ENCODE measurements at regions not wholly inside any gene's neighbourhood (a gene's known extent, or its start where the extent isn't known, plus 50 kb on each side); places are given as distances from the start of the nearest gene placed in this dataset.
"Not testable (repeated sequence)": the region's sequence is repeated elsewhere in the genome, so short reads cannot be mapped to it uniquely, and the experiment has no call there.

GRCh38 chr12:131408484-131408883, 302.4 kb upstream of the SFSWAP start:
- DNase-seq (ENCODE audit: low read depth in 2 of 2) = no peak

DNA sequence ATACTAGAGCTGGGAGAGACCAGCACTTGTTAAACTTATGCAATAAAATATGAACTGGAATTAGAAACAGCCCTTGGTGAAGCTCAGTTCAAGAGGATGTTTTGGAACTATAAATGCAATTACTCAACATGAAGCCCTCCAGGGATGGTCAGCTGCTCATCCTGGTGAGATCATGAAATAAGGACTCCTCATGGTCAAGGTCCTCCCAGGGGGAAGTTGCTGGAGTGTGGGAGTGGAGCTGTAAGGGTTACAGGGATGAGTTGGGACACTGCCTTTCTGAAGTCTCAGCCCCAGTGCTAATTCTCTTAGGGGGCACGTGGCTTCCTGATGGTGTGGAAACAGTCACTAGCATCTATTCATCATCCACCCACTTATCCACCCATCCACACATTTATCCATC, 301.7 kb upstream of the SFSWAP start:
- DNase-seq (ENCODE audit: low read depth in 2 of 2) = no peak

DNA sequence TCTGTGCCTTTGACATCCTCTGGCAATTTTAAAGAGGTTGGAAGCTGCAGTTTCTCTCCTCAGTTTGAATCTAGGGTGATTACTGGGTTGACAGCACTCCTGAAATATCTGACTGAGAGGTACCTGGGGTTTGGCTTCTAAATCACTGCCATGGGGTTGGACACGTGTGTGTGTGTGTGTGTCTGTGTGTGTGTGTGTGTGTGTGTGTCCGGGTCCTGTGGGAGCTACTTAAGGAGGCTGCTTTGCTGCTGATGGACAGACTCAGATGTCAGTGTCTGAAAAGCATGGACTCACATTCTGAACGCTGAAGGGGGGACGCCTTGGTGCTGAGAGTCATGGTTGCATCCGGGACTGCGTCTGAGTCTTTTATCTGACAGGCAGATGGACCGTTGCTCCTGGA, 299.1 kb upstream of the SFSWAP start:
- not testable (repeated sequence) for DNase-seq (ENCODE audit: low read depth in 2 of 2)

DNA sequence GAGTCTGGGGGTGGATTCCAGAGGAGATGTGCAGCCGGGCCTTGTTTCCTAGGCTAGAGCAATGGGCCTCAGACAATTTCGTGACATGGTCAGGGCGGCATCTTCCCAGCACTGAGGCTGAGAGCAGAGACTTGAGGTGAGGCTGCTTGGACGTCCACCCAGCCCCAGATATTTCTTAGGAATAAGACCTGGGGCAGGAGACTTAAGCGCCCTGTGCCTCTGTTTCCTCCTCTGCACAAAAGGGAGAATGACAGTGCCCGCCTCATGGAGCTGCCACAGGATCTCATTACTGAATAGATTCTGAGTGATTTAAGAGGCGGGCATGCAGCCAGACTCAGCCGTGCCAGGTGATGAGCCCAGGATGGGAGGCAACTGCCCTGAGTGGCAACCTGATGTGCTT, 297.9 kb upstream of the SFSWAP start:
- DNase-seq (ENCODE audit: low read depth in 2 of 2) = no peak

GRCh38 chr12:131413471-131413870, 297.4 kb upstream of the SFSWAP start:
- no peak for DNase-seq (ENCODE audit: low read depth in 2 of 2)

DNA sequence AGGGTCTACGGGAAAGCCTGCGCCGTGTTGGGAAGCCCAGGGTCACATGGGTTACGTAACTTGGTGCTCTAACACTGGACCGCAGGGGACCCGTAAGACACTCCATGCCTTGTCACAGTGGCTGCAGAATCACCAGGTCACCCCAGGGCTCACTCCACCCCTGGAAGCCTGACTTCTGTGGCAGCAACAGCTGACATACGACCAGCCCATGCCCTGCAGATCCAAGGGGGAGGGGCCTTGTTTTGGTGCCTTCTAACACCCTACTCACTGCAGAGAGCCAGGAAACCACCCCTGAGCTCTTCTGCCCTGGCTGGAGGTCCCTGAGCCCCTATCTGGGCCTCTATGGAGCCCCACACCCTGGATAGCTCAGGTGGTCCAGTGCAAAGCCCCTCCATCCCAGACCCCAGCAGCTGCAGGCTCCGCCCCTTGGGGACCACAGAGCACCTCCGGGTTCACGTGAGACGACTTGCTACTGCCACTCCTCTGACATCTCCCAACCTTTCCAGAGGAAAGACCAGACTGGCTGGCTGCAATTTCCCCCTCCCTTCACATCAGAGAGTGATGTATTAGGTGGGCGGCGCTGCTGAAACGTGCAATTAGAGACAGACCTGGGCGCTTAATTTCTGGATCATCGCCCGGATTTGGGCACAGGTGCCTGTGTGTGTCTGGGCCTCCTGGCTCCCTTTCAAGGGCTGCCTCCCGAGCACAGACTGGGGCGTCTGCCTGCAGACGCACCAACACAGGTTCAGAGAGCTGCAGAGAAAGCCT, 296.6 kb upstream of the SFSWAP start:
- DNase-seq (ENCODE audit: low read depth in 2 of 2) = not testable (repeated sequence)

- no peak for DNase-seq (ENCODE audit: low read depth in 2 of 2)
Observed at GRCh38 chr12:131415781-131416180, 295.1 kb upstream of the SFSWAP start.

- DNase-seq (ENCODE audit: low read depth in 2 of 2) = no peak
Observed at GRCh38 chr12:131418121-131418520, 292.8 kb upstream of the SFSWAP start.

- no peak for DNase-seq (ENCODE audit: low read depth in 2 of 2)
Observed at GRCh38 chr12:131418884-131419283, 292.0 kb upstream of the SFSWAP start.

GRCh38 chr12:131420867-131421447, 289.9 kb upstream of the SFSWAP start:
- no peak for DNase-seq (ENCODE audit: low read depth in 2 of 2)

GRCh38 chr12:131421509-131422186, 289.2 kb upstream of the SFSWAP start:
- DNase-seq (ENCODE audit: low read depth in 2 of 2) = no peak

- DNase-seq (ENCODE audit: low read depth in 2 of 2) = no peak
Observed at GRCh38 chr12:131422187-131422520, 288.7 kb upstream of the SFSWAP start.

- DNase-seq (ENCODE audit: low read depth in 2 of 2) = no peak
Observed at GRCh38 chr12:131422744-131423143, 288.1 kb upstream of the SFSWAP start.

DNA sequence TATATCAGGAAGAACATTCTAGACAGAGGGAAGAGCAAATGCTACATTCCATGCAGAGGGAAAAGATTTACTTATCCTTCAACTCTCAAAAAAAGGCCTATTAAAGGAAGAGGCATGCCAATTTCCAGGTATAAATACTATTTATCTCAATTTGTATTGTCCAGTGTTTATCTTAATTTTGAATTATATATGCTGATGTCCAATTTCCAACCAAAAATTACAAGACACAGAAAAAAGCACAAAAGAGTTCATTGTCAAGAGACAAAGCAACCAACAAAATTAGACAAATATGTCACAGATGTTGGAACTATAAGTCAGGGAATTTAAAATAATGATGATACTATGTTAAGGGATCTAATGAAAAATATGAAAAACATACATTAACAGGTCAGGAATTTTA, 286.6 kb upstream of the SFSWAP start:
- DNase-seq (ENCODE audit: low read depth in 2 of 2) = no peak

- DNase-seq (ENCODE audit: low read depth in 2 of 2) = no peak
Observed at GRCh38 chr12:131425112-131426075, 285.5 kb upstream of the SFSWAP start.

GRCh38 chr12:131428091-131428685, 282.7 kb upstream of the SFSWAP start:
- no peak for DNase-seq (ENCODE audit: low read depth in 2 of 2)

DNA sequence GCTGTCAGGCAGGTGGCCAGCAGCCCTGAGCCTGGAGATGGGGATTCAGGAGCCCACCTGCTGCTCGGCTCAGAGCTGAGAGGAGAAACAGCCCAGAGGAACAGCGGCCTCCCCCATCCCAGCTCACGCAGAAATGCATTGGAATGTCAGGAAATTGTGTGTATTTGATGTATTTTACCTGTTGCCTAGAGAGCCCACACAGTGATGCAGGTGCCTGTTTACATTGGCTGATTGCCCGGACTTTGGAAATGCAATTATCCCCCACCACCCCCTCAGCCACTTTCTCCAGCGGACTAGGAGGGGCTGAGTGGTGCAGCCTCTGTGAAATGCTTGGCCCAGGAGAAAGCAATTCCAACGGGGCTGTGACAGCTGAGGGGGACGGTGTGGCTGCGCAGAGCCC, 281.7 kb upstream of the SFSWAP start:
- not testable (repeated sequence) for DNase-seq (ENCODE audit: low read depth in 2 of 2)

- not testable (repeated sequence) for DNase-seq (ENCODE audit: low read depth in 2 of 2)
Observed at GRCh38 chr12:131429697-131430096, 281.2 kb upstream of the SFSWAP start.

- DNase-seq (ENCODE audit: low read depth in 2 of 2) = no peak
Observed at GRCh38 chr12:131430158-131430742, 280.6 kb upstream of the SFSWAP start.

- not testable (repeated sequence) for DNase-seq (ENCODE audit: low read depth in 2 of 2)
Observed at GRCh38 chr12:131431126-131431655, 279.7 kb upstream of the SFSWAP start.
